Hepatocyte (in vitro differentiated cells): ENCODE measurements at regions not wholly inside any gene's neighbourhood (a gene's known extent, or its start where the extent isn't known, plus 50 kb on each side); places are given as distances from the start of the nearest gene placed in this dataset.

Experiments used
- DNase-seq: peaks from one replicate; pipeline ENCODE4 v3.0.0-alpha.2; 2016; ENCODE audit warnings: low spot score
- H2AFZ ChIP-seq: fragments of 200-600 bp; sonication (generic); 2 replicates; pipeline ENCODE4 v1.6.0; 2016; ENCODE audit warnings: antibody characterized with exemption, mild to moderate bottlenecking
- H3K27ac ChIP-seq: fragments of 200-600 bp; sonication (generic); 2 replicates; pipeline ENCODE4 v1.5.1; 2016; ENCODE audit warnings: mild to moderate bottlenecking
- H3K27me3 ChIP-seq: fragments of 200-600 bp; sonication (generic); 2 replicates; pipeline ENCODE4 v1.6.1; 2016
- H3K36me3 ChIP-seq: fragments of 200-600 bp; sonication (generic); replicated peaks from 2 replicates; pipeline ENCODE4 v1.5.1; 2016; ENCODE audit warnings: low read depth; ENCODE audit not compliant: insufficient read depth
- H3K4me1 ChIP-seq: fragments of 200-600 bp; sonication (generic); 2 replicates; pipeline ENCODE4 v1.5.1; 2016; ENCODE audit warnings: mild to moderate bottlenecking, moderate library complexity; ENCODE audit not compliant: insufficient read depth
- H3K4me2 ChIP-seq: fragments of 200-600 bp; sonication (generic); 2 replicates; pipeline ENCODE4 v1.6.0; 2016
- H3K4me3 ChIP-seq: fragments of 200-600 bp; sonication (generic); 2 replicates; pipeline ENCODE4 v1.5.1; 2016; ENCODE audit warnings: mild to moderate bottlenecking
- H3K79me2 ChIP-seq: fragments of 200-600 bp; sonication (generic); 2 replicates; pipeline ENCODE4 v1.6.0; 2017; ENCODE audit warnings: mild to moderate bottlenecking
- H3K9me2 ChIP-seq: fragments of 200-600 bp; sonication (generic); replicated peaks from 2 replicates; pipeline ENCODE4 v1.6.0; 2017; ENCODE audit warnings: mild to moderate bottlenecking; ENCODE audit not compliant: insufficient read depth
- H3K9me3 ChIP-seq: fragments of 200-600 bp; sonication (generic); 2 replicates; pipeline ENCODE4 v1.5.1; 2016; ENCODE audit warnings: low read depth, mild to moderate bottlenecking
- H4K20me1 ChIP-seq: fragments of 200-600 bp; sonication (generic); 2 replicates; pipeline ENCODE4 v1.6.0; 2016; ENCODE audit warnings: mild to moderate bottlenecking; ENCODE audit not compliant: insufficient read depth, poor library complexity, severe bottlenecking
- EZH2 ChIP-seq: fragments of 200-600 bp; sonication (generic); IDR thresholded peaks from 2 replicates; pipeline ENCODE4 v1.6.1; 2016; ENCODE audit warnings: antibody characterized with exemption, mild to moderate bottlenecking, borderline replicate concordance
- EZH2phosphoT487 ChIP-seq: fragments of 200-600 bp; sonication (generic); IDR thresholded peaks from one replicate; pipeline ENCODE4 v1.6.1; 2018; ENCODE audit warnings: antibody characterized with exemption, mild to moderate bottlenecking, low read depth, moderate library complexity; ENCODE audit not compliant: unreplicated experiment, severe bottlenecking
- WGBS: methylation state at CpG from one replicate; pipeline ENCODE4 v1.1.6; 2016; ENCODE audit warnings: low lambda C conversion rate; ENCODE audit errors: missing lambda C conversion rate; 5-methylcytosine and 5-hydroxymethylcytosine counted together
- TF ChIP-seq, protein P1 (sequence below): fragments of 200-600 bp; sonication (generic); IDR thresholded peaks from 2 replicates; pipeline ENCODE4 v1.5.1; 2016; ENCODE audit warnings: antibody characterized with exemption, mild to moderate bottlenecking; ENCODE audit not compliant: poor library complexity

GRCh38 chr3:70824078-70824477, 511.6 kb upstream of the MDFIC2 start:
- Histone ChIP-seq H3K27me3 (no peaks in the 10 kb centered on the region), H3K4me1 (no peaks in the 10 kb centered on the region), H2AFZ (no peak overlapping the region), H3K4me3 (no peak overlapping the region), H3K9me3 (no peaks in the 10 kb centered on the region), H4K20me1 (no peaks in the 10 kb centered on the region), H3K9me2 (no peaks in the 10 kb centered on the region), H3K4me2 (no peak overlapping the region), H3K36me3 (no peaks in the 10 kb centered on the region), H3K27ac (no peak overlapping the region), H3K79me2 (no peaks in the 10 kb centered on the region)
- DNase-seq: no peak
- 84% methylated on average over 2 of the region's 2 CpGs for WGBS
- TF ChIP-seq, protein P1, sequence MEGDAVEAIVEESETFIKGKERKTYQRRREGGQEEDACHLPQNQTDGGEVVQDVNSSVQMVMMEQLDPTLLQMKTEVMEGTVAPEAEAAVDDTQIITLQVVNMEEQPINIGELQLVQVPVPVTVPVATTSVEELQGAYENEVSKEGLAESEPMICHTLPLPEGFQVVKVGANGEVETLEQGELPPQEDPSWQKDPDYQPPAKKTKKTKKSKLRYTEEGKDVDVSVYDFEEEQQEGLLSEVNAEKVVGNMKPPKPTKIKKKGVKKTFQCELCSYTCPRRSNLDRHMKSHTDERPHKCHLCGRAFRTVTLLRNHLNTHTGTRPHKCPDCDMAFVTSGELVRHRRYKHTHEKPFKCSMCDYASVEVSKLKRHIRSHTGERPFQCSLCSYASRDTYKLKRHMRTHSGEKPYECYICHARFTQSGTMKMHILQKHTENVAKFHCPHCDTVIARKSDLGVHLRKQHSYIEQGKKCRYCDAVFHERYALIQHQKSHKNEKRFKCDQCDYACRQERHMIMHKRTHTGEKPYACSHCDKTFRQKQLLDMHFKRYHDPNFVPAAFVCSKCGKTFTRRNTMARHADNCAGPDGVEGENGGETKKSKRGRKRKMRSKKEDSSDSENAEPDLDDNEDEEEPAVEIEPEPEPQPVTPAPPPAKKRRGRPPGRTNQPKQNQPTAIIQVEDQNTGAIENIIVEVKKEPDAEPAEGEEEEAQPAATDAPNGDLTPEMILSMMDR: no peak
- TF ChIP-seq EZH2 (no peak), EZH2phosphoT487 (no peak)

DNA sequence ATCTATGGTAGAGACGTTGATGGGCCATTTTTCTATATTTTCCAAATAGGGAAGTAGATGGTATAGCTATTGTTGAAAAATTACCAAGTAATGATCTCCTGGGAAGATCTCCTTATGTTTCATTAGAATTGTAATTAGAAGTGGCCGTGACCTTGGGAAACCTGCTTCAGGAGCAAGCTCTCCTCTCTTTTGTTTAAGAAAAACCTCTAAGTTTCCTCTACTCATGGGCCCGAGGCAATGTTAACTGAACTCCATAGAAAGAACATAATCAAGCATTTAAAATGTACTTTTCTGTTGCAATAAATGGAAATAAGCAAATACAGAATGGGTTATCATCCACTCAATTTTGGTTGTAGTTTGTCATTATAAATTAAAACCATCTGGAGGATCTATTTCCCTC, 511.2 kb upstream of the MDFIC2 start:
- H3K4me1 ChIP-seq: no peaks in the 10 kb centered on the region
- H3K9me3 ChIP-seq: no peaks in the 10 kb centered on the region
- H3K27ac ChIP-seq: no peak overlapping the region
- no peaks in the 10 kb centered on the region for H3K36me3 ChIP-seq
- no peak overlapping the region for H2AFZ ChIP-seq
- H3K27me3 ChIP-seq: no peaks in the 10 kb centered on the region
- 60% methylated on average over 3 of the region's 3 CpGs for WGBS
- H3K4me2 ChIP-seq: no peak overlapping the region
- H4K20me1 ChIP-seq: no peaks in the 10 kb centered on the region
- H3K79me2 ChIP-seq: no peaks in the 10 kb centered on the region
- TF ChIP-seq EZH2phosphoT487: no peak
- DNase-seq: no peak
- no peak overlapping the region for H3K4me3 ChIP-seq
- H3K9me2 ChIP-seq: no peaks in the 10 kb centered on the region

DNA sequence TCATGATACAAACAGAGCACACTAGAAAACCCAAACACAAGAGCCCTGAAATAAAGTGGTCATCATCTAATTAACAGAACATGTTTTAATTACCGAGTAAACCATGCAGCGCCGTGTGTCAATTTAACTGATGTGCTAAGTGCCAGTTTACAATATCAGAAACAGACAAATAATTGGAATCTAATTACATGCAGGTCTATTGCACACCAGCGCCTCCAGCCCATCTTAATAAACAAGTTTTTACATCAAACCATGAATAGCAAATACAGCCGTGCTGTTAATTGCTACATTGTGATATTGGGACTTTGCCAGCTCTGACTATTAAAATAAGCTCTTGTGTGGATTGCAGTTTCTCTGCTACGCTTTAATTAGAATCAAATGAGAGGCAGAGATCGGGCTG, 510.2 kb upstream of the MDFIC2 start:
- H3K36me3 ChIP-seq: no peaks in the 10 kb centered on the region
- H3K79me2 ChIP-seq: no peaks in the 10 kb centered on the region
- no peaks in the 10 kb centered on the region for H3K4me1 ChIP-seq
- H3K9me2 ChIP-seq: no peaks in the 10 kb centered on the region
- H2AFZ ChIP-seq: no peak overlapping the region
- H3K4me3 ChIP-seq: no peak overlapping the region
- no peaks in the 10 kb centered on the region for H3K9me3 ChIP-seq
- no peaks in the 10 kb centered on the region for H4K20me1 ChIP-seq
- no peaks in the 10 kb centered on the region for H3K27me3 ChIP-seq
- TF ChIP-seq, protein P1: no peak
- no peak for TF ChIP-seq EZH2
- H3K27ac ChIP-seq: no peak overlapping the region
- no peak for DNase-seq
- no peak overlapping the region for H3K4me2 ChIP-seq
- 86% methylated on average over 7 of the region's 7 CpGs for WGBS

DNA sequence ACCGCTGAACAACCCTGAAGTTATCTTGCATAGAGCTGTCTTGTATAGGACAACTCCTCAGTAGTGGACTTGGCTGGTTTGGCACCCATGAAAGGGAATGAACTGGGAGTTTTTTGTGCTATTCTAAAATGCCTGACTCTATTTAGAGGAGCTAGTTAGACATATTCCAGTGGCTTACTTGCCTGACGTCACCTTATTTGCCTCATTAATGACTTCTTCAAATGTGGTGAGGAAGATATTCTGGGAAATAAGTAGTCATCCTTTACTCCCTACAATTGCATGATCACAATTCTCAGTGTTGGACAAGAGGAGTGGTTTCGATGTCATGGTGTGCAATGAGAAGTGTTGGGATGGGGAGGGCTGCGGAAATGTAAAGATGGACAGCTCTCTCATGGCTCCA, 509.2 kb upstream of the MDFIC2 start:
- Histone ChIP-seq H3K9me3 (no peaks in the 10 kb centered on the region), H3K9me2 (no peaks in the 10 kb centered on the region), H3K4me2 (no peak overlapping the region), H3K79me2 (no peaks in the 10 kb centered on the region), H3K36me3 (no peaks in the 10 kb centered on the region), H3K4me1 (no peaks in the 10 kb centered on the region), H4K20me1 (no peaks in the 10 kb centered on the region), H3K27ac (no peak overlapping the region), H2AFZ (no peak overlapping the region), H3K4me3 (no peak overlapping the region), H3K27me3 (no peaks in the 10 kb centered on the region)
- WGBS: 92% methylated on average over 4 of the region's 4 CpGs
- TF ChIP-seq, protein P1: no peak
- TF ChIP-seq EZH2phosphoT487 (no peak), EZH2 (no peak)
- DNase-seq: no peak
